Motor neuron (in vitro differentiated cells): ENCODE measurements at regions not wholly inside any gene's neighbourhood (a gene's known extent, or its start where the extent isn't known, plus 50 kb on each side); places are given as distances from the start of the nearest gene placed in this dataset.
A peak's percentile ranks its signal among the peaks of the same experiment; 100 is the strongest.

Experiments
- ATAC-seq, 8 experiments: fragments of 200-7000 bp; cut with Tn5 transposase; replicated peaks in 6 of 8; 2 replicates each; pipeline ENCODE4 v1.8.0; 2021; ENCODE audit warnings: mild to moderate bottlenecking in 8 of 8, moderate library complexity in 8 of 8
- H3K27ac ChIP-seq, 2 donors: fragments of 250-450 bp; sonication (Bioruptor Pico); 2 replicates each; pipeline ENCODE4 v1.9.0; 2021; ENCODE audit warnings: antibody characterized with exemption in 2 of 2, mild to moderate bottlenecking in 2 of 2, moderate library complexity in 1 of 2
- H3K4me1 ChIP-seq, 2 donors: fragments of 250-450 bp; sonication (Bioruptor Pico); replicated peaks in 1 of 2; 2 replicates each; pipeline ENCODE4 v1.6.1; 2021; ENCODE audit warnings: antibody characterized with exemption in 2 of 2, mild to moderate bottlenecking in 2 of 2, moderate library complexity in 1 of 2
- H3K4me3 ChIP-seq, 5 donors: fragments of 250-450 bp; sonication (Bioruptor Pico); 2 replicates each; pipeline ENCODE4 v1.9.0; 2021; ENCODE audit warnings: antibody characterized with exemption in 5 of 5, mild to moderate bottlenecking in 5 of 5, moderate library complexity in 4 of 5
- WGBS, 10 experiments: fragments of 450-650 bp; shearing (Covaris generic); methylation state at CpG; one replicate each; pipeline ENCODE4 v1.0.0; 2022; 5-methylcytosine and 5-hydroxymethylcytosine counted together
- in situ Hi-C, 9 experiments: fragments of 400-800 bp; cut with MboI; loops; one replicate each; pipeline ENCODE4 v1.15.0; 2021; ENCODE audit warnings: low sequenced_read_pairs in 9 of 9, low pct_unique_long_range_greater_than_20kb in 2 of 9; ENCODE audit not compliant: unreplicated experiment in 9 of 9

DNA sequence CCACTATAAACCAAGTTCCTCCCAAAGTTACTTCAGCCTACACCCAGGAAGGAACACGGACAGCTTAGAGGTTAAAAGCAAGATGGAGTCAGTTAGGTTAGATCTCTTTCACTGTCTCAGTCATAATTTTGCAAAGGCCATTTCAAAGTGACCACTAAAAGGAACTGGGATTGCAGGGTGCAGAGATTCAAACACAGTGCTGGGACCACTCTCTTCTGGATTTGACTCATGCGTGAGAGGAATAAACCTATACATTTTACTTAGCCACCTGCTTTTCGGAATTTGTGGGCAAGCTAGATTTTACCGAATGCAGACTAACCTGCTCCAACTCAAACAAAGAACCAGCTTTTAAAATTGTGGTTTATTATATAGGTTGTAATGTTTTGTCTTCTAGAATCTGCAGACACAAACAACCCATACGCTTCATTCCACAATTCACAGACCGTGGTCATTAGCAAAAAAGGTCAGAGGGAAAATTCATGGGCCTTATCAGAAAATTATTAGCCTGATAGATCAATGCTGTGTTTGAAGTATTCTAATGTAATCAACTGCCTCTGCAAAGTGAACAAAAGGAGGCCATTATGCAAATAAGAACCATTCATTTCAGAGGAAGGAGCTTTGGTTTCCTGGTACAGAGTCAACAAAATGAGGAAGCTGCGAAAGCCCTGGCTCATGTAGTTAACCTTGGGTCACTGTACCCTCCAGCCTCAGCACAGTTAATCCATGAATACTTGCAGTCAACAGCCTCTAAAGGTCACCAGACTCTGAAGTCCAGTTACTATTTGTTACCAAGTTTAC lies 342.7 kb upstream of the KLF6 start:
- Histone ChIP-seq H3K4me1 (peaks cover 9 to 10% of the 10 kb centered on the region in 2 donors), H3K27ac (no peak overlapping the region), H3K4me3 (no peak overlapping the region)
- 67 to 100% (median 81%) methylated on average over 1 to 7 of the region's 7 CpGs for WGBS, 10 experiments
- in situ Hi-C loops, result no loop called here
- peak in 5 of 8 experiments; percentile 62 to 96 (median 77) for ATAC-seq

DNA sequence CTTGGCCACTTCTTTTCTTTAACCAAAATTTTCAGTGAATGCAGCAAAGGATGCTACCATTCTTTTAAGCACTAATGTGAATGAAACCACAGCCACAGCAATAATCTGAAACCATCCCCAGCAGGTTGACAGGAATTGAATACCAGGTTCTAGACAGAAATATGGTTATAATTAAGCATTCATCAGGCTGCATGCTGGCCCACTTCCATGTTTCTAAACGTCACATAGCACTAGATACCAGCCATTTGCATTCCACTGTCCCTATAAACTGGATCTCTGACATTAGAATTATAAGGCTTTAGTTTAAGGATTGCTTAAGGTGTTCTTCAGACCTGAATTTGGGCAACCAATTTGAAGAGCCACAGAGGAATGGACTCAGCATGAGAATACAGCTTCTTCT lies 340.8 kb upstream of the KLF6 start:
- 0 to 100% (median 79%) methylated on average over 1 of the region's 1 CpG; no CpG with 5 or more reads in 2 of the 10 experiments for WGBS, 10 experiments
- ATAC-seq, result no peak
- in situ Hi-C loops, result no loop called here
- H3K27ac ChIP-seq, result no peak overlapping the region
- no peak overlapping the region for H3K4me3 ChIP-seq
- peaks cover 9 to 19% of the 10 kb centered on the region in 2 donors for H3K4me1 ChIP-seq

DNA sequence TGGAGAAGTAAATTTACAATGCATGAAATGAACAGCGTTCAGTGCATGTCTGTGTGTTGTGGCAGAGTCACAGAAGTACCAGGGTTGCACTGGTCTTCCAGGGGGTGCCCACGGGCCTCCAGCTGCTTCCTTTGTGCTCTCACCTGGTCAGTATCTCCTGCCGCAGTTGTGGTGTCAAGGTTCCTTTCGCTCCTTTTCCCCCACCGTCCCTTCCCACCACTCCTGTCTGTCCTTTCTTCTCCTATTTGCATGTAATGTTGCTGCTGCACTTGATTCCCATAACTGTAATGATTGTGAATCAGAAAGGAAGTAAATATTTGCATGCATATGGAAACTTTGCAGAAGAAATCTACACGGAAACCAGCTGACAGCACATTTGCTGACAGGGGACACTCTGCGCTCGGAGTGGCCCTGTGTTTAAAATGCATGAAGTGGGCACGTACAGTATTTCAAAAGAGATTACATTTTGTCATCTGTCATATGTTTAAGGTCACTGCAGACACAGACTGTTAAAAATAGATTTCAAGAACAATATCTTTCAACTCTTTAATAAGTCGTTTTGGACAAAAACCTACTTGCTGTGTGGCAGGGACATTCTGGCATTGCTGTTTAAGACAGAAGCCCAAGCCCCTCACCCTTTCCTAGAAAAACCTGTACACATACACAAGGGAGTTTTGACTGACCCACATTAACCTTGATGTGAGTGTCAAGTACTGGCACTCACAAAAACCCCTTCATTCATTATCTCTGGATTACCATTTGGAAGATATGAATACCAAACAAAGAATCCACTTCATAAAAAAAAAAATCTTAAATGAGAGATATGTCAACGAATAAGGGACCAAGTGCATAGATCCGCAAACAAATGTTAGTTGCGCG lies 336.7 kb upstream of the KLF6 start:
- Histone ChIP-seq H3K27ac (no peak overlapping the region), H3K4me1 (peaks cover 2 to 9% of the 10 kb centered on the region in 2 donors), H3K4me3 (no peak overlapping the region)
- peak in 4 of 8 experiments; percentile 14 to 89 (median 65) for ATAC-seq
- in situ Hi-C loops, result no loop called here
- 46 to 91% (median 77%) methylated on average over 4 to 13 of the region's 14 CpGs; no CpG with 5 or more reads in 1 of the 10 experiments for WGBS, 10 experiments

DNA sequence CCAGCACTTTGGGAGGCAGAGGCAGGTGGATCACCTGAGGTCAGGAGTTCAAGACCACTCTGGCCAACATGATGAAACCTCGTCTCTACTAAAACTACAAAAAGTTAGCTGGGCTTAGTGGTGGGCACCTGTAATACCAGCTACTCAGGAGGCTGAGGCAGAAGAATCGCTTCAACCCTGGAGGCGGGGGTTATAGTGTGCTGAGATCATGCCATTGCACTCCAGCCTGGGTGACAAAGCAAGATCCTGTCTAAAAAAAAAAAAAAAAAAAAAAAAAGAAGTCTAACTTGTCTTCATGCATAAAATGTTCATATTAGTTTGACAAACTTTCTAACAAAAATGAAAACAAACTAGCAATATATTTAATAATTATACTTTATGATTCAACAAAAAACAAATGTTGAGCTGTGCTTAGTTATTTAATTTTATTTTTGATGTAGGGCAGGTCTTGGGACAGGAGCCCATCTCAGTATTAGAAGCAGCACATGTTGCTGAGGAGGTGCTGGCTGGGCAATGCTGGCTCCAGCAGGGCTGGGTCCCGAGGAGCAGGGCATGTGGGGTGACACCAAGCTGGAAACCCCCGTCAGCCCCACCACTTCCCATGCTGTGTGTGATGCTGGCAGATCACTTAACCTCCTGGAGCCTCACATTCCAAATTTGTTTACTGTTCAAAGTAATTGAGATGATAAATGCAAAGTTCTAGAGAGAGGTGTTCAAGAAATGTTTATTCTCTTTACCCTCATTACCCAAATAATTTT lies 335.3 kb upstream of the KLF6 start:
- ATAC-seq, result peak in 1 of 8 experiments; percentile 48
- no peak overlapping the region for H3K4me3 ChIP-seq
- H3K27ac ChIP-seq, result no peak overlapping the region
- WGBS, 10 experiments, result 50 to 100% (median 74%) methylated on average over 1 to 3 of the region's 5 CpGs
- H3K4me1 ChIP-seq, result peaks cover 2 to 9% of the 10 kb centered on the region in 2 donors
- in situ Hi-C loops, result no loop called here

DNA sequence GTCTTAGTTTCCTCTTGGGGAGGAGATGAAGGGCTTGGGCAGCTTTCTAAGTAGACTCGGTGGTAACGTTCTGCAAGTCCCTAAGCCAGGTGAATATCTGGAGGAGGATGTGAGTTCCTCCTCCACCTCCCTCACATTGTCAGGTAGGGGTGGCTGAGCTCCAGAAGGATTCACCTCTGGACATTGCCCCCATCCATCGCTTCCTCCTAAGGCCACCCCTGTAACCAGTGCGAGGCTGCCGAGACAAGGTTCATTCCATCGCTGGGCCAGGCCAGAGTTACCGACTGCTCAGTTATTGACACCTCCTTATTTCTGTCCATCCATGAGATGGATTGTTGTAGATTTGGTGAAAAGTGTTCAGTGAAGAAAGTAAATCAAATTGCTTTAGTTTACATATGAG lies 334.1 kb upstream of the KLF6 start:
- ATAC-seq, result no peak
- Histone ChIP-seq H3K27ac (no peak overlapping the region), H3K4me3 (no peak overlapping the region), H3K4me1 (peaks cover 2 to 9% of the 10 kb centered on the region in 2 donors)
- 60 to 100% (median 93%) methylated on average over 2 to 7 of the region's 7 CpGs; no CpG with 5 or more reads in 4 of the 10 experiments for WGBS, 10 experiments
- in situ Hi-C loops, result no loop called here

DNA sequence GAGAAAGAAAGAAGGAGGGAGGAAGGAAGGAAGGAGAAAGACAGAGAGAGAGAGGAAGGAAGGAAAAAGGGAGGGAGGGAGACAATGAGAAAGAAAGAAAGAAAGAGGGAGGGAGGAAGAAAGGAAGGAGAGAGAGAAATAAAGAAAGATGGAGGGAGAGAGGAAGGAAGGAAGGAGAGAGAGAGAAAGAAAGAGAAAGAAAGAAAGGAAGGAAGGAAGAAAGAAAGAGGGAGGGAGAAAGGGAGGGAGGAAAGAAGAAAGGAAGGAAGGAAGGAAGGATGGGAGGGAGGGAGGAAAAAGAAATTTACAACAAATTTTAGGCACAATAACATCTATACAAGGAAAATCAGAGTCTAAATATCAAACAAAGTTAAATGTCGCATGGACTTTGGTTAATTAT lies 332.6 kb upstream of the KLF6 start:
- Histone ChIP-seq H3K27ac (no peak overlapping the region), H3K4me1 (peaks cover 0 to 9% of the 10 kb centered on the region in 2 donors), H3K4me3 (no peak overlapping the region)
- WGBS, 10 experiments, result 87 to 100% (median 93%) methylated on average over 1 of the region's 1 CpG; no CpG with 5 or more reads in 3 of the 10 experiments
- ATAC-seq, result no peak
- in situ Hi-C loops, result no loop called here

DNA sequence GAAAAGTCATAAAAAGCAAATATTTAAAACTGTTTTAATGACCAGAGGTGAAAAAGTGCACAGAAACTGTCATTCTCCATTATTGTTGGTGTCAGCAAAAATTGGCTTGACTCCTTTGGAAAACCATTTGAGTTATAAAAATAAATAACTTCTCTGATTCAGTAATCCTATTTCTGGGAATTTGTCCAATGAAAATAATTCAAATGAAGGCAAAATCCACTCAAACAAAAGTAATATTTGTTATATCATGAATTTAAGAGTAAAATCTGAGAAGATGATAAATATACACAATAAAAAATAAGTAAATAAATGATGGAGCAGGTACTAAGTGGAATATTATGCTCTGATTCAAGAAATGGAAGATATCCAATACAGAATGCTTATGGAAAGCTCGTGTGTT lies 326.6 kb upstream of the KLF6 start:
- H3K27ac ChIP-seq, result no peak overlapping the region
- H3K4me3 ChIP-seq, result no peak overlapping the region
- 50 to 100% (median 81%) methylated on average over 1 of the region's 1 CpG; no CpG with 5 or more reads in 2 of the 10 experiments for WGBS, 10 experiments
- H3K4me1 ChIP-seq, result peaks cover 0 to 12% of the 10 kb centered on the region in 2 donors
- ATAC-seq, result no peak
- in situ Hi-C loops, result no loop called here

DNA sequence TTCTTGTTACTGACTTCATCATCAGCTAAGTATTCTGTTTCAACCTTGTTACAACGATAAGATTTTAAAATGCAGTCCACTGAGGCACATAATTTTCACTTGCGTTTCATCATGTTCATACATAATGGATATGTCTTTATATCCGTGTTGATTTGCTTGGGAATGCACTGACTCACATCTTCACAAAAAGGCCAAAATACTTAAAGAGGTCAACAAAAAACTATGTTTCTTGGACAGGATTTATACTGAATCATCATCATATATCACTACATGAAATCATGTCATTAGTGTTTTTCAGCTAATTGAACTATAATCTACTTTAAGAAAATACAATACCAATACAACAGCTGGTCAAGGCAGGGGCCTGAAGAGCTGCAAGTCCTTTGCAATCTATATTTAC lies 324.5 kb upstream of the KLF6 start:
- peaks cover 0 to 12% of the 10 kb centered on the region in 2 donors for H3K4me1 ChIP-seq
- WGBS, 10 experiments, result 39 to 89% (median 69%) methylated on average over 1 to 3 of the region's 3 CpGs; no CpG with 5 or more reads in 1 of the 10 experiments
- H3K4me3 ChIP-seq, result no peak overlapping the region
- ATAC-seq, result no peak
- no peak overlapping the region for H3K27ac ChIP-seq
- in situ Hi-C loops, result no loop called here

DNA sequence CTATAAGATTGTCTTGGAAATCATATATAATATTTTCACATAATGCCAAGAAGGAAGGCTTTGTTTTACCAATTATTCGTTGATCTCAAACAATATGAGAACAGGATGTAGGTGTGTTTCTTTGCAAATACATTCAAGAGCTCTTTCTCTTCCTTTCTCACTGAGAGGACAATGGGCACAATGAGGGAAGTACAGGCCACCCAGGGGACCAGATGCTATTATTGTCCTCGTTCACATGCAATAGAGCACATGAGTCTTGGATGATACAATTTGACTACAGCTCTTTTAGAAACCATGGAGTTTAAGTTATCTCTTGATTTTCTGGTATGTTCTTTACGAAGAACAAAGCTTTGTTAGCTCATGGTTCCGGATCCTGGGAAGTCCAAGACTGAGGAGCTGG lies 323.7 kb upstream of the KLF6 start:
- no peak for ATAC-seq
- 43 to 100% (median 84%) methylated on average over 1 to 4 of the region's 4 CpGs; no CpG with 5 or more reads in 1 of the 10 experiments for WGBS, 10 experiments

DNA sequence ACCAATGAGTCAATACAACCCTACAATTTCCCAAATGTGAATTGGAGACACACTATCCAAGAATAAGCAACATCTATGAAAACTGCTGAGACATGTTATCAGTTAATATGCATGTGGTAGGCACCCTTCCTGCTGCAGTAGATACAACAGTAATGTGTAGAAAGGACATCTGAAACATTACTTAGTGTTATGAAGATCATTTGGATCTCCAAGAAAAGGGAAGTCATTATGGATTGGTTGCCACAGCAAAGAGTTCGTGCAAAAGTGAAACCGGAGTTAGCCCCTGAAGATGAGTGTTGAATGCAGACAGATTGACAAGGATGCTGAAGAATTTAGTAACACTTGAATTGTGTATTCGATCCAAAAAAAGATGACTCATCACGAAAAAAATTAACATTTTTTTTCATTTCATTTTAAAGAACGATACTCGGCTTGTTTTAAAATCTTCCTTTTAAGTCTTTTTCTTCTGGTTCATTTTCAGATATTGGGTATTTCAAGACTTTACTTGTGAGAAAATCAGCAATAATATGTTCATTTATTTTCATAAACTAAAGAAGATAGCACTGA lies 322.4 kb upstream of the KLF6 start:
- H3K4me3 ChIP-seq, result no peak overlapping the region
- no peak overlapping the region for H3K27ac ChIP-seq
- WGBS, 10 experiments, result 35 to 100% (median 89%) methylated on average over 2 to 6 of the region's 6 CpGs
- no peak for ATAC-seq
- in situ Hi-C loops, result no loop called here
- H3K4me1 ChIP-seq, result peaks cover 0 to 12% of the 10 kb centered on the region in 2 donors

More for the DNA sequence above, 323.7 kb upstream of the KLF6 start:
- in situ Hi-C loops, result no loop called here
- no peak overlapping the region for H3K4me3 ChIP-seq
- H3K4me1 ChIP-seq, result peaks cover 0 to 12% of the 10 kb centered on the region in 2 donors
- no peak overlapping the region for H3K27ac ChIP-seq

DNA sequence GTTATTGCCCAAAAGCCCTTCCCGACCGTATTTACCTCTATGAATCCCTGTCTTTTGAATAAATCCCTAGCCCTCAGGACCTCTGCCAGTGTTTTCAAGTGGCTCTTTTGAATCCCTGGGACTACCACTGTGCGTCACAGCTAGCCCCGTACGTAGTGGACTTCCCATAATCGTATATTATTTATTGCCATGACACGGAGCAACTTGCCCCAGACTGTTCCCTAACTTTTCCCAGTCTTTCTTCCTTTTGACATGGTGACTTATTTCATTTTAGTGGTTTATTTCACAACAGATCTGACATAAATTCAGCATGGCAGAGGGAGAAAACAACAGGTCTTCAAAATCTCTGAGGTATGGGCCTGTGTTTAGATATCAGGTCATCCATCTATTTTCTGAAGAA lies 318.6 kb upstream of the KLF6 start:
- in situ Hi-C loops, result no loop called here
- ATAC-seq, result no peak
- WGBS, 10 experiments, result 46 to 100% (median 76%) methylated on average over 2 to 7 of the region's 7 CpGs; no CpG with 5 or more reads in 1 of the 10 experiments
- no peak overlapping the region for H3K27ac ChIP-seq
- H3K4me3 ChIP-seq, result no peak overlapping the region
- peaks cover 0 to 7% of the 10 kb centered on the region in 2 donors for H3K4me1 ChIP-seq

DNA sequence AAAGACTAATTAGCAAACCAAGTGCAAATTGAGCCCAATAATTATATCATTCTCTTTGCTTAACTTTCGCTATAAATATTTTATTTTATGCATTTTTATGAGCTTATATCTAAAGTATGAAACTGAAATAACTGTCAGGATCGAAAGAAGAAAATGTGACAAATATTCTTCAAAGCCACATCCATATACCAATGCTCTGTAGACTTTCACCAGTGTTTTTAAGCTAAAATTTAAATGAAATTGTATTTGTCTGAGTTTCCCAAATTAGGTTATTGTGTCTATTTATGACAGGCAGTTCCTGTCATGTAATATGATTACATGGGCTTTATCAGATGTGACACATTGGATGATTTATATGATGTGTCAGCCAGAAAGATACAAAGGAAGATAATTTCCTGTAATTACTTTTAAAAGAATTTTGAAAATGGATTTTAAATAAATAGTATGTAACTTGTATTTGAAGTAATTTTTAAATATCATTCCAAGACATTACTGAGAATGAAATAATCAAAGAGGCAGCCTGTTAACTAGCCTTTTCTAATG lies 317.9 kb upstream of the KLF6 start:
- no peak for ATAC-seq
- Histone ChIP-seq H3K27ac (no peak overlapping the region), H3K4me3 (no peak overlapping the region), H3K4me1 (peaks cover 0 to 2% of the 10 kb centered on the region in 2 donors)
- in situ Hi-C loops, result no loop called here
- 60 to 100% (median 87%) methylated on average over 1 to 2 of the region's 2 CpGs for WGBS, 10 experiments
